NCI-H2171 (cell line): ENCODE measurements at regions not wholly inside any gene's neighbourhood (a gene's known extent, or its start where the extent isn't known, plus 50 kb on each side); places are given as distances from the start of the nearest gene placed in this dataset.

Experiments
- DNase-seq: peaks from one replicate; lab custom pipeline; 2025; lab: John Stamatoyannopoulos, UW

GRCh38 chr2:15889442-15890123, 50.8 kb upstream of the MYCN start:
- DNase-seq = peak; percentile 63

DNA sequence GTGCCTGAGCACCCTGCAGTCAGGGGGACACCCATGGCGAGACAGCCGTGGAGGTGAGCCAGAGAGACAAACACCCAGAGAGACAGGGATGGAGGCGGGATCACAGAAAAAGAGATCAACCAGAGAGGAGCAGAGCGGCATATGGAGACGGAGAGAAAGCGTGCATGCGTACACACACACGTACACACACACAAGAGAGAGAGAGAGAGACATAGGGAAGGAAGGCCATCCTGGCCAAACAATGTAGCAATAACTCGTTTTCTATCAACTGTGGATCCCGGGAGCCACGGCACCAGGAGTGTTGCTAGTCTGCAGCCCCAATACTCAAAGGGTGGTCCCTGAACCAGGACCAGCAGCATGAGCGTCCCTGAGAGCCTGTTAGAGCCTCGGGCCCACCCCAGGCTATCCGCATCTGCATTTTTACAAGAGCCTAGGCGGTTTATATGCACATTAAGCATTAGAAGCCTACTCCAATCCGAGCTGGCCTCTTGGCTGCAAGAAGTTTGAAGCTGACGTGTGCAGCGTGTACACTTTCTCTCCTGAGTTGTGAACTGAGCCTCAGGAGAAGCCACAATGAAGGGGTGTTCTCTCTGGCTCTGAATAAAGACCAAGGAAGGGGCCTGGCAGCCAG, 50.1 kb upstream of the MYCN start:
- no peak for DNase-seq
